IgD-negative memory B cell (primary cell): ENCODE measurements at regions not wholly inside any gene's neighbourhood (a gene's known extent, or its start where the extent isn't known, plus 50 kb on each side); places are given as distances from the start of the nearest gene placed in this dataset.

ENCODE experiments used
- H3K27ac Mint-ChIP-seq, 3 donors: one replicate each; pipeline ENCODE4 v1.8.0; 2020 to 2022; ENCODE audit warnings: mild to moderate bottlenecking in 3 of 3, mixed read lengths in 3 of 3, moderate library complexity in 1 of 3
- H3K27me3 Mint-ChIP-seq: one replicate; pipeline ENCODE4 v1.8.0; 2021; ENCODE audit warnings: mixed read lengths
- H3K36me3 Mint-ChIP-seq: one replicate; pipeline ENCODE4 v1.8.0; 2020; ENCODE audit warnings: mild to moderate bottlenecking, mixed read lengths
- H3K4me1 Mint-ChIP-seq, 3 donors: one replicate each; pipeline ENCODE4 v1.8.0; 2020 to 2022; ENCODE audit warnings: mixed read lengths in 3 of 3, mild to moderate bottlenecking in 1 of 3
- H3K4me3 Mint-ChIP-seq, 4 donors: one replicate each; pipeline ENCODE4 v1.8.0; 2020 to 2022; ENCODE audit warnings: mild to moderate bottlenecking in 4 of 4, mixed read lengths in 4 of 4, moderate library complexity in 3 of 4
- H3K9me3 Mint-ChIP-seq, 3 donors: one replicate each; pipeline ENCODE4 v1.8.0; 2020 to 2021; ENCODE audit warnings: mixed read lengths in 3 of 3, mild to moderate bottlenecking in 1 of 3

GRCh38 chr2:150735894-150736498, 248.5 kb upstream of the RND3 start:
- H3K27ac Mint-ChIP-seq: no peak overlapping the region
- no peaks in the 10 kb centered on the region for H3K4me1 Mint-ChIP-seq
- H3K4me3 Mint-ChIP-seq: no peak overlapping the region
- H3K27me3 Mint-ChIP-seq: no peaks in the 10 kb centered on the region
- peaks cover 0 to 2% (median 0%) of the 10 kb centered on the region in 3 donors for H3K9me3 Mint-ChIP-seq
- H3K36me3 Mint-ChIP-seq: no peaks in the 10 kb centered on the region

GRCh38 chr2:150733051-150733618, 245.7 kb upstream of the RND3 start:
- no peaks in the 10 kb centered on the region for H3K4me1 Mint-ChIP-seq
- no peaks in the 10 kb centered on the region for H3K36me3 Mint-ChIP-seq
- H3K27ac Mint-ChIP-seq: no peak overlapping the region
- H3K27me3 Mint-ChIP-seq: no peaks in the 10 kb centered on the region
- H3K9me3 Mint-ChIP-seq: no peaks in the 10 kb centered on the region
- H3K4me3 Mint-ChIP-seq: no peak overlapping the region

GRCh38 chr2:150732491-150732890, 245.0 kb upstream of the RND3 start:
- Mint-ChIP-seq H3K36me3 (no peaks in the 10 kb centered on the region), H3K4me1 (no peaks in the 10 kb centered on the region), H3K27me3 (no peaks in the 10 kb centered on the region), H3K4me3 (no peak overlapping the region), H3K9me3 (no peaks in the 10 kb centered on the region), H3K27ac (no peak overlapping the region)

GRCh38 chr2:150732064-150732463, 244.6 kb upstream of the RND3 start:
- Mint-ChIP-seq H3K27me3 (no peaks in the 10 kb centered on the region), H3K4me3 (no peak overlapping the region), H3K27ac (no peak overlapping the region), H3K4me1 (no peaks in the 10 kb centered on the region), H3K36me3 (no peaks in the 10 kb centered on the region), H3K9me3 (no peaks in the 10 kb centered on the region)

- H3K4me3 Mint-ChIP-seq: no peak overlapping the region
- H3K9me3 Mint-ChIP-seq: peaks cover 0 to 11% (median 0%) of the 10 kb centered on the region in 3 donors
- no peaks in the 10 kb centered on the region for H3K36me3 Mint-ChIP-seq
- no peak overlapping the region for H3K27ac Mint-ChIP-seq
- no peaks in the 10 kb centered on the region for H3K27me3 Mint-ChIP-seq
- no peaks in the 10 kb centered on the region for H3K4me1 Mint-ChIP-seq
Observed at GRCh38 chr2:150729495-150729955, 242.1 kb upstream of the RND3 start.

- H3K27ac Mint-ChIP-seq: no peak overlapping the region
- H3K4me1 Mint-ChIP-seq: no peaks in the 10 kb centered on the region
- H3K27me3 Mint-ChIP-seq: no peaks in the 10 kb centered on the region
- peaks cover 0 to 11% (median 0%) of the 10 kb centered on the region in 3 donors for H3K9me3 Mint-ChIP-seq
- no peaks in the 10 kb centered on the region for H3K36me3 Mint-ChIP-seq
- no peak overlapping the region for H3K4me3 Mint-ChIP-seq
Observed at GRCh38 chr2:150718280-150718679, 230.8 kb upstream of the RND3 start.

- peaks cover 0 to 6% (median 4%) of the 10 kb centered on the region in 3 donors for H3K9me3 Mint-ChIP-seq
- no peak overlapping the region for H3K27ac Mint-ChIP-seq
- no peaks in the 10 kb centered on the region for H3K4me1 Mint-ChIP-seq
- no peaks in the 10 kb centered on the region for H3K27me3 Mint-ChIP-seq
- no peak overlapping the region for H3K4me3 Mint-ChIP-seq
- peaks cover 2% of the 10 kb centered on the region for H3K36me3 Mint-ChIP-seq
Observed at GRCh38 chr2:150716186-150716585, 228.7 kb upstream of the RND3 start.

GRCh38 chr2:150715501-150715900, 228.0 kb upstream of the RND3 start:
- H3K9me3 Mint-ChIP-seq: peaks cover 0 to 6% (median 3%) of the 10 kb centered on the region in 3 donors
- H3K4me1 Mint-ChIP-seq: no peaks in the 10 kb centered on the region
- H3K36me3 Mint-ChIP-seq: peaks cover 2% of the 10 kb centered on the region
- no peak overlapping the region for H3K4me3 Mint-ChIP-seq
- H3K27ac Mint-ChIP-seq: no peak overlapping the region
- no peaks in the 10 kb centered on the region for H3K27me3 Mint-ChIP-seq

- H3K9me3 Mint-ChIP-seq: peaks cover 0 to 6% (median 0%) of the 10 kb centered on the region in 3 donors
- no peak overlapping the region for H3K27ac Mint-ChIP-seq
- no peaks in the 10 kb centered on the region for H3K4me1 Mint-ChIP-seq
- H3K36me3 Mint-ChIP-seq: peaks cover 2% of the 10 kb centered on the region
- H3K4me3 Mint-ChIP-seq: no peak overlapping the region
- H3K27me3 Mint-ChIP-seq: no peaks in the 10 kb centered on the region
Observed at GRCh38 chr2:150710916-150711315, 223.4 kb upstream of the RND3 start.

GRCh38 chr2:150710041-150710440, 222.6 kb upstream of the RND3 start:
- Mint-ChIP-seq H3K27ac (no peak overlapping the region), H3K4me1 (no peaks in the 10 kb centered on the region), H3K27me3 (no peaks in the 10 kb centered on the region), H3K36me3 (peaks cover 2% of the 10 kb centered on the region), H3K9me3 (peaks cover 0 to 6% (median 0%) of the 10 kb centered on the region in 3 donors), H3K4me3 (no peak overlapping the region)

- Mint-ChIP-seq H3K27me3 (no peaks in the 10 kb centered on the region), H3K36me3 (no peaks in the 10 kb centered on the region), H3K4me3 (no peak overlapping the region), H3K9me3 (peaks cover 0 to 6% (median 4%) of the 10 kb centered on the region in 3 donors), H3K27ac (no peak overlapping the region), H3K4me1 (no peaks in the 10 kb centered on the region)
Observed at GRCh38 chr2:150706561-150706960, 219.1 kb upstream of the RND3 start.

GRCh38 chr2:150705767-150706166, 218.3 kb upstream of the RND3 start:
- Mint-ChIP-seq H3K9me3 (peaks cover 0 to 6% (median 4%) of the 10 kb centered on the region in 3 donors), H3K4me3 (no peak overlapping the region), H3K36me3 (no peaks in the 10 kb centered on the region), H3K27ac (no peak overlapping the region), H3K27me3 (no peaks in the 10 kb centered on the region), H3K4me1 (no peaks in the 10 kb centered on the region)

- no peak overlapping the region for H3K27ac Mint-ChIP-seq
- H3K4me3 Mint-ChIP-seq: no peak overlapping the region
- H3K36me3 Mint-ChIP-seq: no peaks in the 10 kb centered on the region
- H3K9me3 Mint-ChIP-seq: peaks cover 0 to 6% (median 4%) of the 10 kb centered on the region in 3 donors
- no peaks in the 10 kb centered on the region for H3K27me3 Mint-ChIP-seq
- H3K4me1 Mint-ChIP-seq: no peaks in the 10 kb centered on the region
Observed at GRCh38 chr2:150705357-150705756, 217.9 kb upstream of the RND3 start.

GRCh38 chr2:150702791-150703190, 215.3 kb upstream of the RND3 start:
- no peaks in the 10 kb centered on the region for H3K4me1 Mint-ChIP-seq
- no peaks in the 10 kb centered on the region for H3K27me3 Mint-ChIP-seq
- H3K9me3 Mint-ChIP-seq: peaks cover 0 to 11% (median 4%) of the 10 kb centered on the region in 3 donors
- H3K27ac Mint-ChIP-seq: no peak overlapping the region
- no peak overlapping the region for H3K4me3 Mint-ChIP-seq
- H3K36me3 Mint-ChIP-seq: no peaks in the 10 kb centered on the region

GRCh38 chr2:150700666-150701580, 213.5 kb upstream of the RND3 start:
- Mint-ChIP-seq H3K4me1 (no peaks in the 10 kb centered on the region), H3K27me3 (no peaks in the 10 kb centered on the region), H3K36me3 (no peaks in the 10 kb centered on the region), H3K9me3 (peaks cover 0 to 11% (median 4%) of the 10 kb centered on the region in 3 donors), H3K27ac (no peak overlapping the region), H3K4me3 (no peak overlapping the region)
